ENCODE measurements at regions not wholly inside any gene's neighbourhood (a gene's known extent, or its start where the extent isn't known, plus 50 kb on each side); places are given as distances from the start of the nearest gene placed in this dataset.

GRCh38 chr18:73950116-73950700 is 197.4 kb downstream of the FBXO15 start:
- TF ChIP-seq CTCF (IDR thresholded peaks at IDR 0.05) (no peak), POLR2A (IDR thresholded peaks at IDR 0.05) (no peak), POLR2AphosphoS5 (IDR thresholded peaks at IDR 0.05; ENCODE audit: insufficient read depth in 1 of 2, low read depth in 1 of 2) (no peak)

Data from vagina (tissue), 2 donors.